HepG2 (cell line): ENCODE measurements at regions not wholly inside any gene's neighbourhood (a gene's known extent, or its start where the extent isn't known, plus 50 kb on each side); places are given as distances from the start of the nearest gene placed in this dataset.

ENCODE experiments used
- ATF7 ChIP-seq, 2 experiments: fragments of 450-650 bp in 1 of 2; sonication (generic) in 1 of 2; formaldehyde crosslinking in 1 of 2; IDR thresholded peaks; 2 replicates each; pipeline versions ENCODE4 v1.4.0 to v1.6.1; 2016 to 2020; ENCODE audit warnings: antibody characterized with exemption in 1 of 2, mild to moderate bottlenecking in 1 of 2, missing genetic modification reagents in 1 of 2
- CREB1 ChIP-seq, 2 experiments: fragments of 450-650 bp in 1 of 2; IDR thresholded peaks; 2 replicates each; pipeline ENCODE4 v1.6.1; 2016 to 2017; ENCODE audit warnings: control low read depth in 1 of 2, mild to moderate bottlenecking in 1 of 2, missing compliant biosample characterization in 1 of 2, missing genetic modification characterization in 1 of 2
- E2F5 ChIP-seq: sonication (generic); formaldehyde crosslinking; conservative IDR thresholded peaks from 2 replicates; pipeline ENCODE4 v1.4.0; 2020; ENCODE audit warnings: missing genetic modification reagents
- GFI1 ChIP-seq: sonication (generic); formaldehyde crosslinking; IDR thresholded peaks from 2 replicates; pipeline ENCODE4 v1.5.0; 2020; ENCODE audit warnings: missing genetic modification reagents, mild to moderate bottlenecking, borderline replicate concordance
- MTERF4 ChIP-seq: sonication (generic); formaldehyde crosslinking; IDR thresholded peaks from 2 replicates; pipeline ENCODE4 v1.8.0; 2023; ENCODE audit warnings: mild to moderate bottlenecking, missing genetic modification reagents
- NFIC ChIP-seq: IDR thresholded peaks from 2 replicates; pipeline ENCODE4 v1.6.1; 2012; ENCODE audit warnings: mild to moderate bottlenecking, low read length, inconsistent platforms
- TAF1 ChIP-seq: sonication (generic); formaldehyde crosslinking; IDR thresholded peaks from 2 replicates; pipeline ENCODE4 v1.4.0; 2020; ENCODE audit warnings: missing genetic modification reagents
- ZBTB8A ChIP-seq: sonication (generic); formaldehyde crosslinking; IDR thresholded peaks from 2 replicates; pipeline ENCODE4 v1.4.0; 2020; ENCODE audit warnings: mild to moderate bottlenecking, low read depth, missing genetic modification reagents, borderline replicate concordance
- ZNF629 ChIP-seq: sonication (generic); formaldehyde crosslinking; conservative IDR thresholded peaks from 2 replicates; pipeline ENCODE4 v1.5.0; 2020; ENCODE audit warnings: missing genetic modification reagents
- ZNF639 ChIP-seq: conservative IDR thresholded peaks from 2 replicates; pipeline ENCODE4 v1.6.1; 2018; ENCODE audit warnings: missing genetic modification reagents

- TF ChIP-seq ZNF639 (CRISPR knock-in tag): no peak
- TF ChIP-seq ZNF629 (CRISPR knock-in tag): no peak
- no peak for TF ChIP-seq MTERF4 (CRISPR knock-in tag)
- no peak for TF ChIP-seq NFIC
- no peak for TF ChIP-seq TAF1 (CRISPR knock-in tag)
- no peak for TF ChIP-seq ZBTB8A (CRISPR knock-in tag)
- no peak for TF ChIP-seq GFI1
- no peak for TF ChIP-seq E2F5 (CRISPR knock-in tag)
- TF ChIP-seq ATF7 (IDR thresholded peaks at IDR 0.05): no peak
- no peak for TF ChIP-seq ATF7 (CRISPR knock-in tag; IDR thresholded peaks at IDR 0.05)
- no peak for TF ChIP-seq CREB1 (IDR thresholded peaks at IDR 0.05)
- TF ChIP-seq CREB1 (CRISPR knock-in tag; IDR thresholded peaks at IDR 0.05): no peak
Observed at GRCh38 chr12:42660968-42661937, 71.7 kb upstream of the PRICKLE1 start.
